ENCODE measurements at regions not wholly inside any gene's neighbourhood (a gene's known extent, or its start where the extent isn't known, plus 50 kb on each side); places are given as distances from the start of the nearest gene placed in this dataset.
"Not testable (repeated sequence)": the region's sequence is repeated elsewhere in the genome, so short reads cannot be mapped to it uniquely, and the experiment has no call there.

DNA sequence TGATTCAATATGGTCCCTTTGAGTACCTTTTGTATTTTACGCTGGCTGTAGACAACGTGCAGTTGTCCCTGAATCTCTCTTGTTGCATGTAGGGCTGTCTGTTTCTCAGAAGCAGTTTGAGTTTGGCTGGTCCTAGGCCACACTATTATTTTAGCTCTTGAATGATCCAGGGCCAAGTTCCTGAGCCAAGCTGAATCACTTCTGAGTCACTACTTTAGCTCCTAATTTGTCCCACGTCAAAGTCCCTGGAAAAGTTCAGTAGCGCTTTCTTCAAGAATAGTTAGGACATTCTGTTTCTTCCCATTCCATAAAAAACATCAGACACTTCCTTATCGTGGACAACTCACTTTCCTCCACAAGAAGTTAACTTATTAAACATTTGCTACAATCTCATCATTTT, 168.2 kb downstream of the RBMY1A1 start:
- H3K27me3 Mint-ChIP-seq (ENCODE audit: insufficient read depth, low read depth, poor library complexity); H3K27ac ChIP-seq (ENCODE audit: low read depth); H3K27me3 ChIP-seq (ENCODE audit: insufficient read depth); H3K4me1 Mint-ChIP-seq; H3F3A ChIP-seq (replicated peaks; ENCODE audit: low read depth); H4K20me1 ChIP-seq (replicated peaks; ENCODE audit: insufficient read depth); H3K9me2 ChIP-seq (ENCODE audit: insufficient read depth); ATAC-seq; H3K4me3 ChIP-seq; H2AFZ ChIP-seq; H3K4me3 Mint-ChIP-seq; H3K36me3 ChIP-seq (ENCODE audit: insufficient read depth); H3K4me2 ChIP-seq; DNase-seq (ENCODE audit: low spot score); H3K27ac Mint-ChIP-seq; H3K79me2 ChIP-seq (replicated peaks; ENCODE audit: insufficient read depth); H3K4me1 ChIP-seq (ENCODE audit: insufficient read depth); H3K36me3 Mint-ChIP-seq (ENCODE audit: low read depth): not testable (repeated sequence)
- H3K9me3 Mint-ChIP-seq = peaks cover 57% of the 10 kb centered on the region

GRCh38 chrY:21705309-21705708, 170.6 kb downstream of the RBMY1A1 start:
- Mint-ChIP-seq H3K36me3 (ENCODE audit: low read depth) (no peaks in the 10 kb centered on the region), H3K9me3 (peaks cover 64% of the 10 kb centered on the region), H3K4me3 (no peak overlapping the region), H3K27me3 (ENCODE audit: insufficient read depth, low read depth, poor library complexity) (no peaks in the 10 kb centered on the region), H3K4me1 (no peaks in the 10 kb centered on the region), H3K27ac (no peak overlapping the region)
- no peak overlapping the region for H3K27ac ChIP-seq (ENCODE audit: low read depth)
- no peak overlapping the region for H2AFZ ChIP-seq
- H4K20me1 ChIP-seq (replicated peaks; ENCODE audit: insufficient read depth) = no peaks in the 10 kb centered on the region
- H3K4me1 ChIP-seq (ENCODE audit: insufficient read depth) = no peaks in the 10 kb centered on the region
- no peak overlapping the region for H3K4me2 ChIP-seq
- TF ChIP-seq CTCF (conservative IDR thresholded peaks at IDR 0.05; ENCODE audit: low read depth in 2 of 2) (no peak), NANOG (IDR thresholded peaks at IDR 0.05; ENCODE audit: borderline replicate concordance) (no peak), ZNF331 (CRISPR knock-in tag; IDR thresholded peaks at IDR 0.05; ENCODE audit: low read depth) (no peak), EZH2phosphoT487 (IDR thresholded peaks at IDR 0.05; ENCODE audit: unreplicated experiment) (no peak), EZH2 (IDR thresholded peaks at IDR 0.05; ENCODE audit: low read depth, unreplicated experiment) (no peak), CREB1 (CRISPR knock-in tag; IDR thresholded peaks at IDR 0.05; ENCODE audit: low read depth) (no peak), STAT1 (IDR thresholded peaks at IDR 0.05; ENCODE audit: unreplicated experiment) (no peak)
- TF ChIP-seq, protein P1, sequence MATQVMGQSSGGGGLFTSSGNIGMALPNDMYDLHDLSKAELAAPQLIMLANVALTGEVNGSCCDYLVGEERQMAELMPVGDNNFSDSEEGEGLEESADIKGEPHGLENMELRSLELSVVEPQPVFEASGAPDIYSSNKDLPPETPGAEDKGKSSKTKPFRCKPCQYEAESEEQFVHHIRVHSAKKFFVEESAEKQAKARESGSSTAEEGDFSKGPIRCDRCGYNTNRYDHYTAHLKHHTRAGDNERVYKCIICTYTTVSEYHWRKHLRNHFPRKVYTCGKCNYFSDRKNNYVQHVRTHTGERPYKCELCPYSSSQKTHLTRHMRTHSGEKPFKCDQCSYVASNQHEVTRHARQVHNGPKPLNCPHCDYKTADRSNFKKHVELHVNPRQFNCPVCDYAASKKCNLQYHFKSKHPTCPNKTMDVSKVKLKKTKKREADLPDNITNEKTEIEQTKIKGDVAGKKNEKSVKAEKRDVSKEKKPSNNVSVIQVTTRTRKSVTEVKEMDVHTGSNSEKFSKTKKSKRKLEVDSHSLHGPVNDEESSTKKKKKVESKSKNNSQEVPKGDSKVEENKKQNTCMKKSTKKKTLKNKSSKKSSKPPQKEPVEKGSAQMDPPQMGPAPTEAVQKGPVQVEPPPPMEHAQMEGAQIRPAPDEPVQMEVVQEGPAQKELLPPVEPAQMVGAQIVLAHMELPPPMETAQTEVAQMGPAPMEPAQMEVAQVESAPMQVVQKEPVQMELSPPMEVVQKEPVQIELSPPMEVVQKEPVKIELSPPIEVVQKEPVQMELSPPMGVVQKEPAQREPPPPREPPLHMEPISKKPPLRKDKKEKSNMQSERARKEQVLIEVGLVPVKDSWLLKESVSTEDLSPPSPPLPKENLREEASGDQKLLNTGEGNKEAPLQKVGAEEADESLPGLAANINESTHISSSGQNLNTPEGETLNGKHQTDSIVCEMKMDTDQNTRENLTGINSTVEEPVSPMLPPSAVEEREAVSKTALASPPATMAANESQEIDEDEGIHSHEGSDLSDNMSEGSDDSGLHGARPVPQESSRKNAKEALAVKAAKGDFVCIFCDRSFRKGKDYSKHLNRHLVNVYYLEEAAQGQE (IDR thresholded peaks at IDR 0.05; ENCODE audit: unreplicated experiment) = no peak
- TF ChIP-seq, protein P2, sequence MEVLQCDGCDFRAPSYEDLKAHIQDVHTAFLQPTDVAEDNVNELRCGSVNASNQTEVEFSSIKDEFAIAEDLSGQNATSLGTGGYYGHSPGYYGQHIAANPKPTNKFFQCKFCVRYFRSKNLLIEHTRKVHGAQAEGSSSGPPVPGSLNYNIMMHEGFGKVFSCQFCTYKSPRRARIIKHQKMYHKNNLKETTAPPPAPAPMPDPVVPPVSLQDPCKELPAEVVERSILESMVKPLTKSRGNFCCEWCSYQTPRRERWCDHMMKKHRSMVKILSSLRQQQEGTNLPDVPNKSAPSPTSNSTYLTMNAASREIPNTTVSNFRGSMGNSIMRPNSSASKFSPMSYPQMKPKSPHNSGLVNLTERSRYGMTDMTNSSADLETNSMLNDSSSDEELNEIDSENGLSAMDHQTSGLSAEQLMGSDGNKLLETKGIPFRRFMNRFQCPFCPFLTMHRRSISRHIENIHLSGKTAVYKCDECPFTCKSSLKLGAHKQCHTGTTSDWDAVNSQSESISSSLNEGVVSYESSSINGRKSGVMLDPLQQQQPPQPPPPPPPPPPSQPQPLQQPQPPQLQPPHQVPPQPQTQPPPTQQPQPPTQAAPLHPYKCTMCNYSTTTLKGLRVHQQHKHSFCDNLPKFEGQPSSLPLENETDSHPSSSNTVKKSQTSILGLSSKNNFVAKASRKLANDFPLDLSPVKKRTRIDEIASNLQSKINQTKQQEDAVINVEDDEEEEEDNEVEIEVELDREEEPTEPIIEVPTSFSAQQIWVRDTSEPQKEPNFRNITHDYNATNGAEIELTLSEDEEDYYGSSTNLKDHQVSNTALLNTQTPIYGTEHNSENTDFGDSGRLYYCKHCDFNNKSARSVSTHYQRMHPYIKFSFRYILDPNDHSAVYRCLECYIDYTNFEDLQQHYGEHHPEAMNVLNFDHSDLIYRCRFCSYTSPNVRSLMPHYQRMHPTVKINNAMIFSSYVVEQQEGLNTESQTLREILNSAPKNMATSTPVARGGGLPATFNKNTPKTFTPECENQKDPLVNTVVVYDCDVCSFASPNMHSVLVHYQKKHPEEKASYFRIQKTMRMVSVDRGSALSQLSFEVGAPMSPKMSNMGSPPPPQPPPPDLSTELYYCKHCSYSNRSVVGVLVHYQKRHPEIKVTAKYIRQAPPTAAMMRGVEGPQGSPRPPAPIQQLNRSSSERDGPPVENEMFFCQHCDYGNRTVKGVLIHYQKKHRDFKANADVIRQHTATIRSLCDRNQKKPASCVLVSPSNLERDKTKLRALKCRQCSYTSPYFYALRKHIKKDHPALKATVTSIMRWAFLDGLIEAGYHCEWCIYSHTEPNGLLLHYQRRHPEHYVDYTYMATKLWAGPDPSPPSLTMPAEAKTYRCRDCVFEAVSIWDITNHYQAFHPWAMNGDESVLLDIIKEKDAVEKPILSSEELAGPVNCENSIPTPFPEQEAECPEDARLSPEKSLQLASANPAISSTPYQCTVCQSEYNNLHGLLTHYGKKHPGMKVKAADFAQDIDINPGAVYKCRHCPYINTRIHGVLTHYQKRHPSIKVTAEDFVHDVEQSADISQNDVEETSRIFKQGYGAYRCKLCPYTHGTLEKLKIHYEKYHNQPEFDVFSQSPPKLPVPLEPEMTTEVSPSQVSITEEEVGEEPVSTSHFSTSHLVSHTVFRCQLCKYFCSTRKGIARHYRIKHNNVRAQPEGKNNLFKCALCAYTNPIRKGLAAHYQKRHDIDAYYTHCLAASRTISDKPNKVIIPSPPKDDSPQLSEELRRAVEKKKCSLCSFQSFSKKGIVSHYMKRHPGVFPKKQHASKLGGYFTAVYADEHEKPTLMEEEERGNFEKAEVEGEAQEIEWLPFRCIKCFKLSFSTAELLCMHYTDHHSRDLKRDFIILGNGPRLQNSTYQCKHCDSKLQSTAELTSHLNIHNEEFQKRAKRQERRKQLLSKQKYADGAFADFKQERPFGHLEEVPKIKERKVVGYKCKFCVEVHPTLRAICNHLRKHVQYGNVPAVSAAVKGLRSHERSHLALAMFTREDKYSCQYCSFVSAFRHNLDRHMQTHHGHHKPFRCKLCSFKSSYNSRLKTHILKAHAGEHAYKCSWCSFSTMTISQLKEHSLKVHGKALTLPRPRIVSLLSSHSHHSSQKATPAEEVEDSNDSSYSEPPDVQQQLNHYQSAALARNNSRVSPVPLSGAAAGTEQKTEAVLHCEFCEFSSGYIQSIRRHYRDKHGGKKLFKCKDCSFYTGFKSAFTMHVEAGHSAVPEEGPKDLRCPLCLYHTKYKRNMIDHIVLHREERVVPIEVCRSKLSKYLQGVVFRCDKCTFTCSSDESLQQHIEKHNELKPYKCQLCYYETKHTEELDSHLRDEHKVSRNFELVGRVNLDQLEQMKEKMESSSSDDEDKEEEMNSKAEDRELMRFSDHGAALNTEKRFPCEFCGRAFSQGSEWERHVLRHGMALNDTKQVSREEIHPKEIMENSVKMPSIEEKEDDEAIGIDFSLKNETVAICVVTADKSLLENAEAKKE (CRISPR knock-in tag; IDR thresholded peaks at IDR 0.05) = no peak
- H3K79me2 ChIP-seq (replicated peaks; ENCODE audit: insufficient read depth) = no peaks in the 10 kb centered on the region
- ATAC-seq (no peak), DNase-seq (ENCODE audit: low spot score) (no peak)
- H3K36me3 ChIP-seq (ENCODE audit: insufficient read depth) = no peaks in the 10 kb centered on the region
- H3K9me2 ChIP-seq (ENCODE audit: insufficient read depth) = no peaks in the 10 kb centered on the region
- H3K27me3 ChIP-seq (ENCODE audit: insufficient read depth) = no peaks in the 10 kb centered on the region
- no peak overlapping the region for H3K4me3 ChIP-seq
- H3F3A ChIP-seq (replicated peaks; ENCODE audit: low read depth) = no peaks in the 10 kb centered on the region
